ENCODE measurements at regions not wholly inside any gene's neighbourhood (a gene's known extent, or its start where the extent isn't known, plus 50 kb on each side); places are given as distances from the start of the nearest gene placed in this dataset.
A peak's percentile ranks its signal among the peaks of the same experiment; 100 is the strongest.

GRCh38 chr10:111131168-111131799 is 54.5 kb downstream of the ADRA2A start:
- DNase-seq (ENCODE audit: low read depth), result no peak

- DNase-seq (ENCODE audit: low read depth), result no peak
Observed at GRCh38 chr10:111137007-111137406, 60.2 kb downstream of the ADRA2A start.

- no peak for DNase-seq (ENCODE audit: low read depth)
Observed at GRCh38 chr10:111137587-111137986, 60.8 kb downstream of the ADRA2A start.

GRCh38 chr10:111138544-111138943 is 61.7 kb downstream of the ADRA2A start:
- no peak for DNase-seq (ENCODE audit: low read depth)

GRCh38 chr10:111139567-111139966 is 62.7 kb downstream of the ADRA2A start:
- DNase-seq (ENCODE audit: low read depth), result no peak

- DNase-seq (ENCODE audit: low read depth), result no peak
Observed at GRCh38 chr10:111142092-111142768, 65.4 kb downstream of the ADRA2A start.

- no peak for DNase-seq (ENCODE audit: low read depth)
Observed at GRCh38 chr10:111146025-111146640, 69.3 kb downstream of the ADRA2A start.

GRCh38 chr10:111148025-111148424 is 71.2 kb downstream of the ADRA2A start:
- peak; percentile 32 for DNase-seq (ENCODE audit: low read depth)

GRCh38 chr10:111148440-111148839 is 71.6 kb downstream of the ADRA2A start:
- DNase-seq (ENCODE audit: low read depth), result no peak

GRCh38 chr10:111150691-111151090 is 73.9 kb downstream of the ADRA2A start:
- no peak for DNase-seq (ENCODE audit: low read depth)

- no peak for DNase-seq (ENCODE audit: low read depth)
Observed at GRCh38 chr10:111151595-111152307, 74.9 kb downstream of the ADRA2A start.

GRCh38 chr10:111156754-111157153 is 79.9 kb downstream of the ADRA2A start:
- DNase-seq (ENCODE audit: low read depth), result no peak

GRCh38 chr10:111158595-111158994 is 81.8 kb downstream of the ADRA2A start:
- no peak for DNase-seq (ENCODE audit: low read depth)

GRCh38 chr10:111161109-111161874 is 84.5 kb downstream of the ADRA2A start:
- DNase-seq (ENCODE audit: low read depth), result no peak

- DNase-seq (ENCODE audit: low read depth), result no peak
Observed at GRCh38 chr10:111171183-111171582, 94.4 kb downstream of the ADRA2A start.

GRCh38 chr10:111175787-111176186 is 99.0 kb downstream of the ADRA2A start:
- peak; percentile 55 for DNase-seq (ENCODE audit: low read depth)

GRCh38 chr10:111177379-111177778 is 100.5 kb downstream of the ADRA2A start:
- DNase-seq (ENCODE audit: low read depth), result no peak

- no peak for DNase-seq (ENCODE audit: low read depth)
Observed at GRCh38 chr10:111179514-111179913, 102.7 kb downstream of the ADRA2A start.

- no peak for DNase-seq (ENCODE audit: low read depth)
Observed at GRCh38 chr10:111186358-111186757, 109.5 kb downstream of the ADRA2A start.

- DNase-seq (ENCODE audit: low read depth), result no peak
Observed at GRCh38 chr10:111187096-111187495, 110.3 kb downstream of the ADRA2A start.

GRCh38 chr10:111199587-111199986 is 122.8 kb downstream of the ADRA2A start:
- DNase-seq (ENCODE audit: low read depth), result no peak

All from LHCN-M2 (cell line).